HCT116 (cell line): ENCODE measurements at regions not wholly inside any gene's neighbourhood (a gene's known extent, or its start where the extent isn't known, plus 50 kb on each side); places are given as distances from the start of the nearest gene placed in this dataset.

Source experiments
- ATAC-seq: fragments of 200-7000 bp; cut with Tn5 transposase; 2 replicates; pipeline ENCODE4 v1.9.1; 2020; ENCODE audit warnings: mild to moderate bottlenecking, moderate library complexity
- BruUV-seq: library from RNA; stranded (reverse); fragments of 400-500 nt; replicated peaks from 2 replicates; lab custom pipeline; 2021; lab: Mats Ljungman, UMichigan
- CTCF ChIA-PET: fragments of 300-600 bp; sonication (Branson Sonifier 250); formaldehyde crosslinking; loops from one replicate; lab custom pipeline; 2021; ENCODE audit warnings: antibody characterized with exemption; lab: Charles Lee
- POLR2A ChIA-PET: fragments of 300-600, 350-600 bp; sonication (Branson Sonifier 250); formaldehyde crosslinking; loops from one replicate; lab custom pipeline; 2021; ENCODE audit warnings: antibody characterized with exemption; lab: Charles Lee
- RAD21 ChIA-PET, 2 experiments: fragments of 300-600 bp; sonication (Branson Sonifier 250); formaldehyde crosslinking; loops; one replicate each; lab custom pipeline; 2023; ENCODE audit warnings: low total read pairs in 2 of 2; ENCODE audit not compliant: uncharacterized antibody in 2 of 2, unreplicated experiment in 2 of 2, low non-redundant PET in 1 of 2; lab: Charles Lee
- DNase-seq: peaks from one replicate; pipeline ENCODE4 v3.0.0-alpha.2; 2010; ENCODE audit warnings: low read depth, low spot score
- H2AFZ ChIP-seq: fragments of 200-600 bp; shearing (Covaris generic), sonication (generic); 2 replicates; pipeline ENCODE4 v1.6.1; 2017; ENCODE audit warnings: low read depth, mixed run types, mixed read lengths, antibody characterized with exemption, low read length; ENCODE audit not compliant: poor library complexity, severe bottlenecking
- H3K27ac ChIP-seq: 2 replicates; pipeline ENCODE4 v1.5.1; 2012; ENCODE audit warnings: low read depth, low read length
- H3K27me3 ChIP-seq: fragments of 200-600 bp; sonication (generic); 2 replicates; pipeline ENCODE4 v1.6.1; 2016; ENCODE audit warnings: mixed run types, low read length, mixed read lengths; ENCODE audit not compliant: insufficient read depth
- H3K36me3 ChIP-seq, 2 experiments: fragments of 200-500 bp in 1 of 2; fragments of 200-600 bp in 1 of 2; sonication (Bioruptor generic) in 1 of 2; sonication (generic) in 1 of 2; 2 replicates each; pipeline versions ENCODE4 v1.5.1 to v1.6.1; 2014 to 2016; ENCODE audit warnings: low read length in 2 of 2, inconsistent platforms in 1 of 2, mixed read lengths in 1 of 2, mixed run types in 1 of 2; ENCODE audit not compliant: insufficient read depth in 2 of 2, control insufficient read depth in 1 of 2
- H3K4me1 ChIP-seq, 2 experiments: fragments of 200-600 bp in 1 of 2; sonication (generic) in 1 of 2; 2 replicates each; pipeline versions ENCODE4 v1.5.1 to v1.6.1; 2012 to 2017; ENCODE audit warnings: low read length in 2 of 2, inconsistent platforms in 1 of 2, mild to moderate bottlenecking in 1 of 2, mixed read lengths in 1 of 2, mixed run types in 1 of 2, moderate library complexity in 1 of 2; ENCODE audit not compliant: insufficient read depth in 2 of 2, control insufficient read depth in 1 of 2
- H3K4me2 ChIP-seq: fragments of 200-600 bp; sonication (generic); 2 replicates; pipeline ENCODE4 v1.6.1; 2017; ENCODE audit warnings: mixed run types, low read length, mixed read lengths
- H3K4me3 ChIP-seq, 2 experiments: fragments of 200-600 bp in 1 of 2; sonication (generic) in 1 of 2; replicated peaks in 1 of 2; 2 replicates each; pipeline ENCODE4 v1.5.1; 2011 to 2016; ENCODE audit warnings: low read length in 2 of 2, control low read depth in 1 of 2, low read depth in 1 of 2, mild to moderate bottlenecking in 1 of 2, mixed read lengths in 1 of 2, mixed run types in 1 of 2
- H3K79me2 ChIP-seq: fragments of 200-600 bp; sonication (generic); 2 replicates; pipeline ENCODE4 v1.6.1; 2017; ENCODE audit warnings: mild to moderate bottlenecking, mixed run types, low read length, moderate library complexity, mixed read lengths; ENCODE audit not compliant: insufficient read depth
- H3K9ac ChIP-seq: fragments of 200-600 bp; sonication (generic); 2 replicates; pipeline ENCODE4 v1.6.1; 2016; ENCODE audit warnings: low read length, mixed read lengths
- H3K9me2 ChIP-seq: fragments of 200-600 bp; sonication (generic), shearing (Covaris generic); 2 replicates; pipeline ENCODE4 v1.6.1; 2017; ENCODE audit warnings: mixed run types, mild to moderate bottlenecking, moderate library complexity; ENCODE audit not compliant: insufficient read depth
- H3K9me3 ChIP-seq, 2 experiments: fragments of 200-500 bp in 1 of 2; fragments of 200-600 bp in 1 of 2; sonication (Bioruptor generic) in 1 of 2; sonication (generic) in 1 of 2; 2 replicates each; pipeline ENCODE4 v1.6.1; 2014 to 2017; ENCODE audit warnings: low read length in 2 of 2, mixed read lengths in 2 of 2, inconsistent platforms in 1 of 2, low read depth in 1 of 2, mild to moderate bottlenecking in 1 of 2, mixed run types in 1 of 2, moderate library complexity in 1 of 2; ENCODE audit not compliant: control insufficient read depth in 1 of 2, insufficient read depth in 1 of 2
- H4K20me1 ChIP-seq: fragments of 200-600 bp; sonication (generic), shearing (Covaris generic); 2 replicates; pipeline ENCODE4 v1.6.1; 2017; ENCODE audit warnings: mixed run types, mild to moderate bottlenecking, moderate library complexity; ENCODE audit not compliant: insufficient read depth
- CEBPB ChIP-seq: IDR thresholded peaks from 2 replicates; pipeline ENCODE4 v1.6.1; 2012; ENCODE audit warnings: low read depth
- EGR1 ChIP-seq: IDR thresholded peaks from 2 replicates; pipeline ENCODE4 v1.6.1; 2012; ENCODE audit warnings: low read depth
- ELF1 ChIP-seq: IDR thresholded peaks from 2 replicates; pipeline ENCODE4 v1.6.1; 2012; ENCODE audit warnings: low read depth, borderline replicate concordance
- EZH2phosphoT487 ChIP-seq: fragments of 200-600 bp; IDR thresholded peaks from 2 replicates; pipeline ENCODE4 v1.6.1; 2018; ENCODE audit warnings: antibody characterized with exemption, borderline replicate concordance
- FOSL1 ChIP-seq: IDR thresholded peaks from 2 replicates; pipeline ENCODE4 v1.6.1; 2012; ENCODE audit warnings: low read depth
- JUND ChIP-seq: IDR thresholded peaks from 2 replicates; pipeline ENCODE4 v1.6.1; 2012
- SP1 ChIP-seq: IDR thresholded peaks from 2 replicates; pipeline ENCODE4 v1.6.1; 2012; ENCODE audit warnings: low read depth
- SRF ChIP-seq: IDR thresholded peaks from 2 replicates; pipeline ENCODE4 v1.6.1; 2012; ENCODE audit warnings: low read depth
- YY1 ChIP-seq: IDR thresholded peaks from 2 replicates; pipeline ENCODE4 v1.6.1; 2011; ENCODE audit warnings: low read length, low read depth, moderate library complexity, mild to moderate bottlenecking; ENCODE audit not compliant: insufficient replicate concordance; ENCODE audit errors: extremely low read depth
- ZFX ChIP-seq: fragments of 450-650 bp; IDR thresholded peaks from 2 replicates; pipeline ENCODE4 v1.6.1; 2017
- ZNF274 ChIP-seq: fragments of 200-500 bp; sonication (Bioruptor generic); IDR thresholded peaks from 2 replicates; pipeline ENCODE4 v1.6.1; 2014; ENCODE audit warnings: mild to moderate bottlenecking, low read depth, low read length, inconsistent platforms
- intact Hi-C: fragments of 100-400 bp; cut with micrococcal nuclease; formaldehyde crosslinking; loops from 2 replicates; pipeline ENCODE4 v1.10.0; 2022
- TF ChIP-seq, protein P1 (sequence below): IDR thresholded peaks from 2 replicates; pipeline ENCODE4 v1.6.1; 2012
- TF ChIP-seq, protein P2 (sequence below): IDR thresholded peaks from 2 replicates; pipeline ENCODE4 v1.6.1; 2012
- TF ChIP-seq, protein P3 (sequence below): IDR thresholded peaks from 2 replicates; pipeline ENCODE4 v1.6.1; 2011; ENCODE audit warnings: mild to moderate bottlenecking, low read length, moderate library complexity; ENCODE audit not compliant: insufficient replicate concordance; ENCODE audit errors: extremely low read depth
- TF ChIP-seq, protein P4 (sequence below): IDR thresholded peaks from 2 replicates; pipeline ENCODE4 v1.6.1; 2012; ENCODE audit warnings: low read depth

DNA sequence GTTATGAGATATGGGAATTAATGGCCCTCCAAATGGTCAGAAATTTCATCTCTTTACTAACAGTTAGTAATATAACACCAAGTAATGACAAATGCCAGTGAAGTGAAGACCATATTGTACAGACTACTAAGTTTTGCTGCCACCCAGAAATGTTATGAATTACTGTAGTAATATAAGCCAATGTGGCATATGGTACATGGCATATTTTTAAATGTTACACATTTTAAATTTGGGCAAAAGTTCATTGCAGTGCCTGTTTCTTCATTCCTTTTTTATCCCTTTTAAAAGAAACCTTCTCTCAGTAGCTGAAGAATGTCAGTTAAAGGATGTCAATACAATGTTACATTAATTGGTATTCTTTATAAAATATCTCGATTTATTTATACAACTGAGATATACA lies 626.5 kb upstream of the SLC8A1 start:
- Histone ChIP-seq H3K79me2 (no peaks in the 10 kb centered on the region), H3K4me1 (no peaks in the 10 kb centered on the region), H3K9me2 (no peaks in the 10 kb centered on the region), H3K36me3 (no peaks in the 10 kb centered on the region), H3K4me2 (no peak overlapping the region)
- ChIA-PET CTCF (no interaction called here), POLR2A (no interaction called here)
- ATAC-seq: no peak
- BruUV-seq: no TSS peak
- TF ChIP-seq ELF1 (no peak), SP1 (no peak), EGR1 (no peak), ZFX (no peak), YY1 (no peak), ZNF274 (no peak), JUND (no peak), SRF (no peak), FOSL1 (no peak)
- TF ChIP-seq, protein P1, sequence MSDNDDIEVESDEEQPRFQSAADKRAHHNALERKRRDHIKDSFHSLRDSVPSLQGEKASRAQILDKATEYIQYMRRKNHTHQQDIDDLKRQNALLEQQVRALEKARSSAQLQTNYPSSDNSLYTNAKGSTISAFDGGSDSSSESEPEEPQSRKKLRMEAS: no peak
- TF ChIP-seq, all 23 proteins: peak for 0
- no peak overlapping the region for H3K4me3 ChIP-seq
- H4K20me1 ChIP-seq: no peaks in the 10 kb centered on the region
- H3K9me3 ChIP-seq: peaks cover 0 to 9% of the 10 kb centered on the region in 2 experiments; a peak in 1 of 4 replicates
- no peaks in the 10 kb centered on the region for H3K27me3 ChIP-seq
- no peak overlapping the region for H3K9ac ChIP-seq
- intact Hi-C loops: no loop called here
- H2AFZ ChIP-seq: no peak overlapping the region
- H3K27ac ChIP-seq: no peak overlapping the region
- RAD21 ChIA-PET: no interaction called here
- DNase-seq: no peak

DNA sequence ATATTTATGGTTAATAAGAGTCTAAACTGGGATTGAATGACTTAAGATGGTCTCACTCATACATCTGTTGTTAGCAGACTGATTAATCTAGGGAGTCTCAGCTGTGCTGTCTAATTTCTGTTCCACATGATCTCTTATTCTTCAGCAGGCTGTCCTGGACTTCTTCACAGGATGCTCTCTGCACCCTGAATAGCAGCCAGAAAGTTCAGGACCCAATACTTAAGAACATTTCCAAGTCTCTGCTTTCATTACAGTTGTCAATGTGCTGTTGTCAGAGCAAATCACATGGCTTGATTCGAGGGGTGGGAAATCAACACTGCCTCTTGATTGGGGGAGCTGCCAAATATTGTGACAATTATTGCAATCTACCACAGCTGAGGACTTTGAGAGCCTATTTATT lies 627.1 kb upstream of the SLC8A1 start:
- Histone ChIP-seq H3K4me1 (no peaks in the 10 kb centered on the region), H3K9ac (no peak overlapping the region), H3K9me2 (no peaks in the 10 kb centered on the region), H2AFZ (no peak overlapping the region), H3K36me3 (no peaks in the 10 kb centered on the region), H3K9me3 (peaks cover 0 to 9% of the 10 kb centered on the region in 2 experiments; a peak in 1 of 4 replicates), H3K4me2 (no peak overlapping the region), H4K20me1 (no peaks in the 10 kb centered on the region), H3K27me3 (no peaks in the 10 kb centered on the region), H3K79me2 (no peaks in the 10 kb centered on the region), H3K27ac (no peak overlapping the region), H3K4me3 (no peak overlapping the region)
- no TSS peak for BruUV-seq
- intact Hi-C loops: no loop called here
- ChIA-PET RAD21 (no interaction called here), POLR2A (no interaction called here), CTCF (no interaction called here)
- ATAC-seq (no peak), DNase-seq (no peak)
- TF ChIP-seq ZFX (no peak), SRF (no peak), EZH2phosphoT487 (no peak), ELF1 (no peak), EGR1 (no peak), CEBPB (no peak), ZNF274 (no peak), JUND (no peak)
- TF ChIP-seq, protein P2, sequence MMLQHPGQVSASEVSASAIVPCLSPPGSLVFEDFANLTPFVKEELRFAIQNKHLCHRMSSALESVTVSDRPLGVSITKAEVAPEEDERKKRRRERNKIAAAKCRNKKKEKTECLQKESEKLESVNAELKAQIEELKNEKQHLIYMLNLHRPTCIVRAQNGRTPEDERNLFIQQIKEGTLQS: no peak
- TF ChIP-seq, protein P3, sequence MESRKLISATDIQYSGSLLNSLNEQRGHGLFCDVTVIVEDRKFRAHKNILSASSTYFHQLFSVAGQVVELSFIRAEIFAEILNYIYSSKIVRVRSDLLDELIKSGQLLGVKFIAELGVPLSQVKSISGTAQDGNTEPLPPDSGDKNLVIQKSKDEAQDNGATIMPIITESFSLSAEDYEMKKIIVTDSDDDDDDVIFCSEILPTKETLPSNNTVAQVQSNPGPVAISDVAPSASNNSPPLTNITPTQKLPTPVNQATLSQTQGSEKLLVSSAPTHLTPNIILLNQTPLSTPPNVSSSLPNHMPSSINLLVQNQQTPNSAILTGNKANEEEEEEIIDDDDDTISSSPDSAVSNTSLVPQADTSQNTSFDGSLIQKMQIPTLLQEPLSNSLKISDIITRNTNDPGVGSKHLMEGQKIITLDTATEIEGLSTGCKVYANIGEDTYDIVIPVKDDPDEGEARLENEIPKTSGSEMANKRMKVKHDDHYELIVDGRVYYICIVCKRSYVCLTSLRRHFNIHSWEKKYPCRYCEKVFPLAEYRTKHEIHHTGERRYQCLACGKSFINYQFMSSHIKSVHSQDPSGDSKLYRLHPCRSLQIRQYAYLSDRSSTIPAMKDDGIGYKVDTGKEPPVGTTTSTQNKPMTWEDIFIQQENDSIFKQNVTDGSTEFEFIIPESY: no peak
- TF ChIP-seq, protein P4, sequence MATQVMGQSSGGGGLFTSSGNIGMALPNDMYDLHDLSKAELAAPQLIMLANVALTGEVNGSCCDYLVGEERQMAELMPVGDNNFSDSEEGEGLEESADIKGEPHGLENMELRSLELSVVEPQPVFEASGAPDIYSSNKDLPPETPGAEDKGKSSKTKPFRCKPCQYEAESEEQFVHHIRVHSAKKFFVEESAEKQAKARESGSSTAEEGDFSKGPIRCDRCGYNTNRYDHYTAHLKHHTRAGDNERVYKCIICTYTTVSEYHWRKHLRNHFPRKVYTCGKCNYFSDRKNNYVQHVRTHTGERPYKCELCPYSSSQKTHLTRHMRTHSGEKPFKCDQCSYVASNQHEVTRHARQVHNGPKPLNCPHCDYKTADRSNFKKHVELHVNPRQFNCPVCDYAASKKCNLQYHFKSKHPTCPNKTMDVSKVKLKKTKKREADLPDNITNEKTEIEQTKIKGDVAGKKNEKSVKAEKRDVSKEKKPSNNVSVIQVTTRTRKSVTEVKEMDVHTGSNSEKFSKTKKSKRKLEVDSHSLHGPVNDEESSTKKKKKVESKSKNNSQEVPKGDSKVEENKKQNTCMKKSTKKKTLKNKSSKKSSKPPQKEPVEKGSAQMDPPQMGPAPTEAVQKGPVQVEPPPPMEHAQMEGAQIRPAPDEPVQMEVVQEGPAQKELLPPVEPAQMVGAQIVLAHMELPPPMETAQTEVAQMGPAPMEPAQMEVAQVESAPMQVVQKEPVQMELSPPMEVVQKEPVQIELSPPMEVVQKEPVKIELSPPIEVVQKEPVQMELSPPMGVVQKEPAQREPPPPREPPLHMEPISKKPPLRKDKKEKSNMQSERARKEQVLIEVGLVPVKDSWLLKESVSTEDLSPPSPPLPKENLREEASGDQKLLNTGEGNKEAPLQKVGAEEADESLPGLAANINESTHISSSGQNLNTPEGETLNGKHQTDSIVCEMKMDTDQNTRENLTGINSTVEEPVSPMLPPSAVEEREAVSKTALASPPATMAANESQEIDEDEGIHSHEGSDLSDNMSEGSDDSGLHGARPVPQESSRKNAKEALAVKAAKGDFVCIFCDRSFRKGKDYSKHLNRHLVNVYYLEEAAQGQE: no peak
- TF ChIP-seq, protein P1: no peak
